OCI-LY1 (cell line): ENCODE measurements at regions not wholly inside any gene's neighbourhood (a gene's known extent, or its start where the extent isn't known, plus 50 kb on each side); places are given as distances from the start of the nearest gene placed in this dataset.

Experiments used
- H2AFZ ChIP-seq: fragments of 200-600 bp; sonication (generic), shearing (Covaris generic); 2 replicates; pipeline ENCODE4 v1.6.0; 2014; ENCODE audit warnings: antibody characterized with exemption, mild to moderate bottlenecking, low read length
- H3F3A ChIP-seq: fragments of 200-600 bp; sonication (generic), shearing (Covaris generic); 2 replicates; pipeline ENCODE4 v1.6.0; 2014; ENCODE audit warnings: mild to moderate bottlenecking, antibody characterized with exemption, low read length, moderate library complexity; ENCODE audit not compliant: insufficient read depth
- H3K27ac ChIP-seq: fragments of 200-600 bp; sonication (generic); 2 replicates; pipeline ENCODE4 v1.5.1; 2014; ENCODE audit warnings: low read length, mixed run types, mild to moderate bottlenecking, low read depth; ENCODE audit not compliant: poor library complexity, severe bottlenecking
- H3K27me3 ChIP-seq: fragments of 200-600 bp; sonication (generic); 2 replicates; pipeline ENCODE4 v1.6.0; 2014; ENCODE audit warnings: antibody characterized with exemption, mild to moderate bottlenecking, low read length, moderate library complexity; ENCODE audit not compliant: insufficient read depth
- H3K36me3 ChIP-seq: fragments of 200-600 bp; sonication (generic); 2 replicates; pipeline ENCODE4 v1.6.1; 2014; ENCODE audit warnings: mild to moderate bottlenecking, antibody characterized with exemption, low read length, moderate library complexity, mixed read lengths; ENCODE audit not compliant: insufficient read depth
- H3K4me1 ChIP-seq: fragments of 200-600 bp; sonication (generic); 2 replicates; pipeline ENCODE4 v1.5.1; 2014; ENCODE audit warnings: mild to moderate bottlenecking, low read length, moderate library complexity; ENCODE audit not compliant: insufficient read depth, severe bottlenecking
- H3K4me2 ChIP-seq: fragments of 200-600 bp; sonication (generic), shearing (Covaris generic); 2 replicates; pipeline ENCODE4 v1.6.1; 2014; ENCODE audit warnings: low read length
- H3K4me3 ChIP-seq: fragments of 200-600 bp; sonication (generic); 2 replicates; pipeline ENCODE4 v1.5.1; 2014; ENCODE audit warnings: low read length, low read depth, mild to moderate bottlenecking, mixed read lengths; ENCODE audit not compliant: poor library complexity, severe bottlenecking
- H3K79me2 ChIP-seq: fragments of 200-600 bp; shearing (Covaris generic); 2 replicates; pipeline ENCODE4 v1.6.1; 2016; ENCODE audit warnings: mixed run types, low read length, mixed read lengths; ENCODE audit not compliant: insufficient read depth
- H3K9ac ChIP-seq: fragments of 200-600 bp; sonication (generic), shearing (Covaris generic); 2 replicates; pipeline ENCODE4 v1.6.1; 2014; ENCODE audit warnings: mild to moderate bottlenecking, low read length, mixed read lengths
- H3K9me2 ChIP-seq: fragments of 200-600 bp; sonication (generic), shearing (Covaris generic); 2 replicates; pipeline ENCODE4 v1.6.1; 2014; ENCODE audit warnings: low read depth, mild to moderate bottlenecking, low read length, mixed read lengths
- H3K9me3 ChIP-seq: fragments of 200-600 bp; shearing (Covaris generic); 2 replicates; pipeline ENCODE4 v1.6.1; 2014; ENCODE audit warnings: low read length, mixed read lengths
- H4K20me1 ChIP-seq: fragments of 200-600 bp; sonication (generic), shearing (Covaris generic); 2 replicates; pipeline ENCODE4 v1.6.0; 2016; ENCODE audit warnings: mild to moderate bottlenecking, low read length; ENCODE audit not compliant: insufficient read depth
- EZH2 ChIP-seq: fragments of 200-600 bp; sonication (generic), shearing (Covaris generic); IDR thresholded peaks from 2 replicates; pipeline ENCODE4 v1.8.0; 2017; ENCODE audit warnings: borderline replicate concordance, mixed run types, mild to moderate bottlenecking, antibody characterized with exemption, low read length, moderate library complexity, mixed read lengths
- TF ChIP-seq, protein P1 (sequence below): fragments of 200-600 bp; sonication (generic), shearing (Covaris generic); IDR thresholded peaks from 2 replicates; pipeline ENCODE4 v1.5.1; 2017; ENCODE audit warnings: mild to moderate bottlenecking, antibody characterized with exemption, low read length, moderate library complexity, mixed read lengths

DNA sequence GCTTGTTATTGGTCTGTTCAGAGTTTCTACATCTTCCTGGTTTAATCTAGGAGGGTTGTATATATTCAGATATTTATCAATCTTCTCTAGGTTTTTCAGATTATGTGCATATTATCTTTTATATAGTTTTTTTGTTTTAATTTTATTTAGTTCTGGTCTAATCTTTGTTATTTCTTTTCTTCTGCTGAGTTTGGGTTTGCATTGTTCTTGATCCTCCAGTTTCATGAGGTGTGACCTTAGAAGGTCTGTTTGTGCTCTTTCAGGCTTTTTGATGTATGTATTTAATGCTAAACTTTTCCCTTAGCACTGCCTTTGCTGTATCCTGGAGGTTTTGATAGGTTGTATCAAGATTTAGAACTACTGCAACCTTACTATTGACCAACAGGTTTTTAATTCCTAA lies 117.7 kb downstream of the VPREB1 start:
- no peaks in the 10 kb centered on the region for H3F3A ChIP-seq
- no peak overlapping the region for H3K9ac ChIP-seq
- H3K4me1 ChIP-seq: peaks cover 41% of the 10 kb centered on the region
- H3K36me3 ChIP-seq: no peaks in the 10 kb centered on the region
- H2AFZ ChIP-seq: no peak overlapping the region
- H3K27ac ChIP-seq: peak overlapping the region; percentile 14
- H4K20me1 ChIP-seq: no peaks in the 10 kb centered on the region
- no peaks in the 10 kb centered on the region for H3K9me3 ChIP-seq
- H3K27me3 ChIP-seq: no peaks in the 10 kb centered on the region
- TF ChIP-seq, protein P1, sequence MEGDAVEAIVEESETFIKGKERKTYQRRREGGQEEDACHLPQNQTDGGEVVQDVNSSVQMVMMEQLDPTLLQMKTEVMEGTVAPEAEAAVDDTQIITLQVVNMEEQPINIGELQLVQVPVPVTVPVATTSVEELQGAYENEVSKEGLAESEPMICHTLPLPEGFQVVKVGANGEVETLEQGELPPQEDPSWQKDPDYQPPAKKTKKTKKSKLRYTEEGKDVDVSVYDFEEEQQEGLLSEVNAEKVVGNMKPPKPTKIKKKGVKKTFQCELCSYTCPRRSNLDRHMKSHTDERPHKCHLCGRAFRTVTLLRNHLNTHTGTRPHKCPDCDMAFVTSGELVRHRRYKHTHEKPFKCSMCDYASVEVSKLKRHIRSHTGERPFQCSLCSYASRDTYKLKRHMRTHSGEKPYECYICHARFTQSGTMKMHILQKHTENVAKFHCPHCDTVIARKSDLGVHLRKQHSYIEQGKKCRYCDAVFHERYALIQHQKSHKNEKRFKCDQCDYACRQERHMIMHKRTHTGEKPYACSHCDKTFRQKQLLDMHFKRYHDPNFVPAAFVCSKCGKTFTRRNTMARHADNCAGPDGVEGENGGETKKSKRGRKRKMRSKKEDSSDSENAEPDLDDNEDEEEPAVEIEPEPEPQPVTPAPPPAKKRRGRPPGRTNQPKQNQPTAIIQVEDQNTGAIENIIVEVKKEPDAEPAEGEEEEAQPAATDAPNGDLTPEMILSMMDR: no peak
- no peak for TF ChIP-seq EZH2
- H3K9me2 ChIP-seq: no peaks in the 10 kb centered on the region
- no peak overlapping the region for H3K4me3 ChIP-seq
- H3K4me2 ChIP-seq: no peak overlapping the region
- H3K79me2 ChIP-seq: no peaks in the 10 kb centered on the region

DNA sequence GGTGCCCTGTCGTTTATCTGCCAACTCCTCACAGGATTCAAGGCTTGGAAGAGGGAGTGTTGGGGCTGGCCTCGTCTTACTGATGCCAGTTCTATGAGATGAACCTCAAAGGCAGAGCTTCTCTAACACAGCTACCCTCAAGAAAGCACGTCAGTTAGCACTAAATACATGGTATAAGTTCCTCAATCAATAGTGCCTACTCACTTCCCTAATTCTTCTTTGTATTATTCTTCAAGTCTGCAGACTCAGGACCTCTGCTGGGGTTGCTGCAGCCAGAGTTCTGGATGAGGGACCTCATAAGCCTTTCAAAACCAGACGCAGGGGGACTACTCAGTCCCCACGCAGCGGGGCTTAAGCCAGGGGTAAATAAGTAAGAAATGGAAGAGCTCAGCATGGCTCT lies 118.3 kb downstream of the VPREB1 start:
- Histone ChIP-seq H3K9ac (no peak overlapping the region), H3K27me3 (no peaks in the 10 kb centered on the region), H3K4me1 (peaks cover 37% of the 10 kb centered on the region), H3K27ac (peak overlapping the region; percentile 14), H2AFZ (no peak overlapping the region), H3K4me2 (no peak overlapping the region), H3K9me3 (no peaks in the 10 kb centered on the region), H3K4me3 (no peak overlapping the region), H4K20me1 (no peaks in the 10 kb centered on the region), H3K9me2 (no peaks in the 10 kb centered on the region), H3K79me2 (no peaks in the 10 kb centered on the region), H3F3A (no peaks in the 10 kb centered on the region), H3K36me3 (no peaks in the 10 kb centered on the region)
- TF ChIP-seq, protein P1: no peak

DNA sequence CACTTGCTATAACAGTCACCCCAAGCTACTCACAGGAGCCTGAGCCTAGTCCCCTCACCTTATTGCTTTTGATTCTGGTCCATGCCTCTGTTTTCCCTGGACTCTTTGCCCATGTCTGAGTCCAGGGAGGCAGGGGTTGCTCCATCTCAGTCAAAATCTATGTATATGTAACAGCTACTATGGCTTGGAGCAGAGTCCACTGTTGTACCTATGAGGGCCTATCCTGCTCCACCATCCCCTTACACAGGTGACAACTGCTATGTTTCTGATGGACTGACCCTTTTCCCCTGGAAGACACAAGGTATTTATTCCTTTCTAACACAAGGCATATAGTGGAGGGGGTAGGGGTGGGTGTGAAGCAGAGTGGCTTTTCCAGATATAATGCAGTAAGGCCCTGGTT lies 119.6 kb downstream of the VPREB1 start:
- TF ChIP-seq, protein P1: no peak
- TF ChIP-seq EZH2: no peak
- Histone ChIP-seq H4K20me1 (no peaks in the 10 kb centered on the region), H3K9me2 (no peaks in the 10 kb centered on the region)

More for the DNA sequence above, 119.6 kb downstream of the VPREB1 start:
- Histone ChIP-seq H3K4me3 (no peak overlapping the region), H2AFZ (no peak overlapping the region), H3K9me3 (no peaks in the 10 kb centered on the region), H3K4me2 (no peak overlapping the region), H3K4me1 (peaks cover 43% of the 10 kb centered on the region), H3K9ac (no peak overlapping the region), H3K27ac (no peak overlapping the region), H3K27me3 (no peaks in the 10 kb centered on the region), H3K36me3 (no peaks in the 10 kb centered on the region), H3K79me2 (no peaks in the 10 kb centered on the region), H3F3A (no peaks in the 10 kb centered on the region)
